B cell (primary cell): ENCODE measurements at regions not wholly inside any gene's neighbourhood (a gene's known extent, or its start where the extent isn't known, plus 50 kb on each side); places are given as distances from the start of the nearest gene placed in this dataset.

Source experiments
- CTCF ChIP-seq: fragments of 200-600 bp; IDR thresholded peaks from one replicate; pipeline ENCODE4 v1.8.0; 2022; ENCODE audit warnings: antibody characterized with exemption, mild to moderate bottlenecking
- EZH2 ChIP-seq: IDR thresholded peaks from 2 replicates; pipeline ENCODE4 v1.6.1; 2012; ENCODE audit warnings: borderline replicate concordance, low read depth, mild to moderate bottlenecking, moderate library complexity, low read length; ENCODE audit not compliant: insufficient read depth, poor library complexity, severe bottlenecking

GRCh38 chr6:92147246-92147645 lies 1272.1 kb downstream of the EPHA7 start:
- TF ChIP-seq CTCF (no peak), EZH2 (no peak)
